Muscle of leg (tissue), 3 donors: ENCODE measurements at regions not wholly inside any gene's neighbourhood (a gene's known extent, or its start where the extent isn't known, plus 50 kb on each side); places are given as distances from the start of the nearest gene placed in this dataset.
A peak's percentile ranks its signal among the peaks of the same experiment; 100 is the strongest.

Experiments
- DNase-seq: peaks from one replicate; pipeline ENCODE4 v3.0.0; 2013
- H3K27ac ChIP-seq: one replicate; pipeline ENCODE4 v1.5.1; 2013; ENCODE audit warnings: mild to moderate bottlenecking, low read length, control low read depth
- H3K27me3 ChIP-seq: one replicate; pipeline ENCODE4 v1.6.1; 2013; ENCODE audit warnings: low read length; ENCODE audit not compliant: control insufficient read depth, insufficient read depth
- H3K36me3 ChIP-seq: one replicate; pipeline ENCODE4 v1.6.1; 2013; ENCODE audit warnings: low read length; ENCODE audit not compliant: control insufficient read depth, insufficient read depth
- H3K4me1 ChIP-seq: one replicate; pipeline ENCODE4 v1.6.1; 2013; ENCODE audit warnings: low read length; ENCODE audit not compliant: control insufficient read depth, insufficient read depth
- H3K4me3 ChIP-seq: one replicate; pipeline ENCODE4 v1.5.1; 2013; ENCODE audit warnings: low read length, control low read depth
- H3K9me3 ChIP-seq: replicated peaks from 2 replicates; pipeline ENCODE4 v1.6.1; 2013; ENCODE audit warnings: low read depth, low read length; ENCODE audit not compliant: control insufficient read depth
- WGBS: methylation state at CpG from one replicate; pipeline ENCODE4 v1.1.5; 2013; ENCODE audit warnings: missing lambda C conversion rate; ENCODE audit not compliant: insufficient coverage; 5-methylcytosine and 5-hydroxymethylcytosine counted together

GRCh38 chr21:14871861-14872260 lies 192.9 kb downstream of the NRIP1 start:
- H3K36me3 ChIP-seq = no peaks in the 10 kb centered on the region
- DNase-seq = no peak
- no peaks in the 10 kb centered on the region for H3K27me3 ChIP-seq
- H3K9me3 ChIP-seq = no peaks in the 10 kb centered on the region
- WGBS = 94% methylated on average over 2 of the region's 4 CpGs
- H3K4me1 ChIP-seq = peaks cover 12% of the 10 kb centered on the region
- no peak overlapping the region for H3K27ac ChIP-seq
- H3K4me3 ChIP-seq = no peak overlapping the region

GRCh38 chr21:14870853-14871149 lies 194.0 kb downstream of the NRIP1 start:
- Histone ChIP-seq H3K4me3 (no peak overlapping the region), H3K4me1 (peaks cover 6% of the 10 kb centered on the region), H3K27me3 (no peaks in the 10 kb centered on the region), H3K27ac (no peak overlapping the region), H3K36me3 (no peaks in the 10 kb centered on the region), H3K9me3 (no peaks in the 10 kb centered on the region)
- WGBS = no CpG with 5 or more reads among the region's 2 CpGs
- DNase-seq = no peak

- Histone ChIP-seq H3K36me3 (no peaks in the 10 kb centered on the region), H3K4me1 (peaks cover 6% of the 10 kb centered on the region), H3K27ac (no peak overlapping the region), H3K27me3 (no peaks in the 10 kb centered on the region), H3K4me3 (no peak overlapping the region), H3K9me3 (no peaks in the 10 kb centered on the region)
- WGBS = 92% methylated on average over 2 of the region's 5 CpGs
- DNase-seq = peak; percentile 26
These were observed 194.6 kb downstream of the NRIP1 start for GRCh38 chr21:14869984-14870852.

- peaks cover 12% of the 10 kb centered on the region for H3K4me1 ChIP-seq
- peak; percentile 38 for DNase-seq
- H3K27me3 ChIP-seq = no peaks in the 10 kb centered on the region
- no peak overlapping the region for H3K27ac ChIP-seq
- H3K36me3 ChIP-seq = no peaks in the 10 kb centered on the region
- no peaks in the 10 kb centered on the region for H3K9me3 ChIP-seq
- H3K4me3 ChIP-seq = no peak overlapping the region
- WGBS = 92% methylated on average over 2 of the region's 3 CpGs
These were observed 197.7 kb downstream of the NRIP1 start for GRCh38 chr21:14866859-14867765.

GRCh38 chr21:14864211-14865021 lies 200.4 kb downstream of the NRIP1 start:
- Histone ChIP-seq H3K4me1 (peaks cover 12% of the 10 kb centered on the region), H3K9me3 (peaks cover 2% of the 10 kb centered on the region), H3K27ac (peak overlapping the region; percentile 20), H3K4me3 (no peak overlapping the region), H3K27me3 (no peaks in the 10 kb centered on the region), H3K36me3 (no peaks in the 10 kb centered on the region)
- DNase-seq = peak; percentile 75
- WGBS = 30% methylated on average over 9 of the region's 9 CpGs

GRCh38 chr21:14863745-14864210 lies 201.0 kb downstream of the NRIP1 start:
- Histone ChIP-seq H3K27ac (no peak overlapping the region), H3K4me3 (no peak overlapping the region), H3K27me3 (no peaks in the 10 kb centered on the region), H3K4me1 (peaks cover 12% of the 10 kb centered on the region), H3K9me3 (peaks cover 2% of the 10 kb centered on the region), H3K36me3 (no peaks in the 10 kb centered on the region)
- WGBS = no CpG with 5 or more reads among the region's 5 CpGs
- no peak for DNase-seq

- no peak overlapping the region for H3K27ac ChIP-seq
- H3K27me3 ChIP-seq = no peaks in the 10 kb centered on the region
- H3K36me3 ChIP-seq = no peaks in the 10 kb centered on the region
- peaks cover 2% of the 10 kb centered on the region for H3K9me3 ChIP-seq
- no peak for DNase-seq
- H3K4me1 ChIP-seq = peaks cover 10% of the 10 kb centered on the region
- H3K4me3 ChIP-seq = no peak overlapping the region
- no CpG with 5 or more reads among the region's 5 CpGs for WGBS
These were observed 201.7 kb downstream of the NRIP1 start for GRCh38 chr21:14862794-14863720.

GRCh38 chr21:14858311-14858710 lies 206.5 kb downstream of the NRIP1 start:
- WGBS = no CpG with 5 or more reads among the region's 2 CpGs
- Histone ChIP-seq H3K4me1 (no peaks in the 10 kb centered on the region), H3K27ac (no peak overlapping the region), H3K27me3 (no peaks in the 10 kb centered on the region), H3K36me3 (no peaks in the 10 kb centered on the region), H3K4me3 (no peak overlapping the region), H3K9me3 (peaks cover 2% of the 10 kb centered on the region)
- no peak for DNase-seq

GRCh38 chr21:14857529-14857928 lies 207.3 kb downstream of the NRIP1 start:
- no peak overlapping the region for H3K4me3 ChIP-seq
- H3K27me3 ChIP-seq = no peaks in the 10 kb centered on the region
- DNase-seq = no peak
- no CpG with 5 or more reads among the region's 2 CpGs for WGBS
- peaks cover 2% of the 10 kb centered on the region for H3K9me3 ChIP-seq
- H3K27ac ChIP-seq = no peak overlapping the region
- no peaks in the 10 kb centered on the region for H3K36me3 ChIP-seq
- H3K4me1 ChIP-seq = no peaks in the 10 kb centered on the region
